GM12892 (cell line): ENCODE measurements at regions not wholly inside any gene's neighbourhood (a gene's known extent, or its start where the extent isn't known, plus 50 kb on each side); places are given as distances from the start of the nearest gene placed in this dataset.
"Not testable (repeated sequence)": the region's sequence is repeated elsewhere in the genome, so short reads cannot be mapped to it uniquely, and the experiment has no call there.

Source experiments
- POLR2A ChIP-seq: IDR thresholded peaks from 2 replicates; pipeline ENCODE4 v1.6.1; 2011; ENCODE audit warnings: low read depth, low read length, control low read depth
- POLR2AphosphoS5 ChIP-seq: IDR thresholded peaks from 2 replicates; pipeline ENCODE4 v1.6.1; 2011; ENCODE audit warnings: low read depth, low read length, control low read depth
- TAF1 ChIP-seq: IDR thresholded peaks from 2 replicates; pipeline ENCODE4 v1.6.1; 2011; ENCODE audit warnings: low read depth, mild to moderate bottlenecking, control low read depth, low read length, borderline replicate concordance

GRCh38 chr20:1731828-1732375 is 74.3 kb upstream of the SIRPG start:
- TF ChIP-seq POLR2A, POLR2AphosphoS5, TAF1: not testable (repeated sequence)
